HEK293 (cell line): ENCODE measurements at regions not wholly inside any gene's neighbourhood (a gene's known extent, or its start where the extent isn't known, plus 50 kb on each side); places are given as distances from the start of the nearest gene placed in this dataset.

Source experiments
- CTCF ChIA-PET: fragments of 350-600 bp; formaldehyde crosslinking; extraction: SDS; loops from one replicate; lab custom pipeline; 2021; ENCODE audit warnings: antibody characterized with exemption; lab: Yijun Ruan, JAX
- POLR2A ChIA-PET: fragments of 300-600 bp; formaldehyde crosslinking; extraction: SDS; loops from one replicate; lab custom pipeline; 2020; ENCODE audit warnings: antibody characterized with exemption, inconsistent platforms; lab: Yijun Ruan, JAX
- H3K27ac ChIP-seq: fragments of 200-500 bp; sonication (Bioruptor generic); 2 replicates; pipeline ENCODE4 v1.5.1; 2014; ENCODE audit warnings: low read depth, low read length, control low read depth, inconsistent platforms; ENCODE audit errors: extremely low read depth
- H3K36me3 ChIP-seq, 2 experiments: fragments of 200-500 bp in 1 of 2; sonication (Bioruptor generic) in 1 of 2; 1 replicate in 1 of 2; 2 replicates in 1 of 2; pipeline ENCODE4 v1.5.1; 2014 to 2017; ENCODE audit warnings: inconsistent platforms in 2 of 2, low read length in 2 of 2; ENCODE audit not compliant: control insufficient read depth in 2 of 2, insufficient read depth in 1 of 2
- H3K4me1 ChIP-seq: fragments of 200-500 bp; sonication (Bioruptor generic); 2 replicates; pipeline ENCODE4 v1.5.1; 2014; ENCODE audit warnings: mild to moderate bottlenecking, low read length, inconsistent platforms; ENCODE audit not compliant: control insufficient read depth, insufficient read depth
- H3K4me3 ChIP-seq: 2 replicates; pipeline ENCODE4 v1.5.1; 2011; ENCODE audit warnings: low read depth, mild to moderate bottlenecking, control low read depth, low read length, moderate library complexity
- H3K9me3 ChIP-seq: fragments of 200-500 bp; sonication (Bioruptor generic); 2 replicates; pipeline ENCODE4 v1.5.1; 2014; ENCODE audit warnings: low read depth, low read length, inconsistent platforms; ENCODE audit not compliant: control insufficient read depth, insufficient read depth
- BCL11B ChIP-seq: fragments of 450-650 bp; formaldehyde crosslinking; IDR thresholded peaks from 2 replicates; pipeline ENCODE4 v1.5.1; 2016; ENCODE audit warnings: low read depth, missing biosample characterization, missing genetic modification characterization
- IKZF3 ChIP-seq: fragments of 450-650 bp; IDR thresholded peaks from 2 replicates; pipeline ENCODE4 v1.5.0; 2018; ENCODE audit warnings: missing biosample characterization, mild to moderate bottlenecking, missing genetic modification characterization, moderate library complexity
- PRDM1 ChIP-seq: fragments of 450-650 bp; formaldehyde crosslinking; IDR thresholded peaks from 2 replicates; pipeline ENCODE4; 2016; ENCODE audit warnings: missing biosample characterization, missing genetic modification characterization
- SALL2 ChIP-seq: fragments of 450-650 bp; formaldehyde crosslinking; IDR thresholded peaks from 2 replicates; pipeline ENCODE4 v1.5.0; 2017; ENCODE audit warnings: missing biosample characterization, mild to moderate bottlenecking, missing genetic modification characterization, borderline replicate concordance
- SP3 ChIP-seq: fragments of 450-650 bp; formaldehyde crosslinking; IDR thresholded peaks from 2 replicates; pipeline ENCODE4 v1.5.1; 2016; ENCODE audit warnings: missing biosample characterization, missing genetic modification characterization
- TRIM28 ChIP-seq: IDR thresholded peaks from 2 replicates; pipeline ENCODE4 v1.6.1; 2011; ENCODE audit warnings: low read length, control low read depth, borderline replicate concordance
- ZFP3 ChIP-seq: fragments of 450-650 bp; formaldehyde crosslinking; IDR thresholded peaks from 2 replicates; pipeline ENCODE4 v1.5.1; 2016; ENCODE audit warnings: low read depth, missing biosample characterization, missing genetic modification characterization
- ZNF239 ChIP-seq: fragments of 450-650 bp; formaldehyde crosslinking; IDR thresholded peaks from 2 replicates; pipeline ENCODE4 v1.5.1; 2016; ENCODE audit warnings: missing biosample characterization, missing genetic modification characterization
- ZNF350 ChIP-seq: fragments of 450-650 bp; formaldehyde crosslinking; IDR thresholded peaks from 2 replicates; pipeline ENCODE4 v1.5.0; 2017; ENCODE audit warnings: missing biosample characterization, mild to moderate bottlenecking, missing genetic modification characterization
- ZNF404 ChIP-seq: fragments of 450-650 bp; formaldehyde crosslinking; IDR thresholded peaks from 2 replicates; pipeline ENCODE4 v1.5.1; 2017; ENCODE audit warnings: missing biosample characterization, missing genetic modification characterization
- ZNF549 ChIP-seq: fragments of 450-650 bp; IDR thresholded peaks from 2 replicates; pipeline ENCODE4 v1.5.1; 2018; ENCODE audit warnings: missing biosample characterization, missing genetic modification characterization, mild to moderate bottlenecking, inconsistent platforms, moderate library complexity
- ZNF555 ChIP-seq: fragments of 450-650 bp; formaldehyde crosslinking; conservative IDR thresholded peaks from 2 replicates; pipeline ENCODE4 v1.5.1; 2017; ENCODE audit warnings: missing biosample characterization, mild to moderate bottlenecking, missing genetic modification characterization, inconsistent platforms
- ZNF626 ChIP-seq: fragments of 450-650 bp; sonication (Bioruptor Pico); formaldehyde crosslinking; IDR thresholded peaks from 2 replicates; pipeline ENCODE4 v1.5.1; 2018; ENCODE audit warnings: missing biosample characterization, missing genetic modification characterization, inconsistent platforms
- ZNF654 ChIP-seq: fragments of 450-650 bp; formaldehyde crosslinking; IDR thresholded peaks from 2 replicates; pipeline ENCODE4 v1.5.1; 2016; ENCODE audit warnings: low read depth, missing biosample characterization, missing genetic modification characterization
- ZNF830 ChIP-seq: fragments of 450-650 bp; IDR thresholded peaks from 2 replicates; pipeline ENCODE4 v1.5.0; 2018; ENCODE audit warnings: missing biosample characterization, missing genetic modification characterization, low read depth, mild to moderate bottlenecking, moderate library complexity
- TF ChIP-seq, protein P1 (sequence below): fragments of 450-650 bp; formaldehyde crosslinking; IDR thresholded peaks from 2 replicates; pipeline ENCODE4 v1.5.1; 2017; ENCODE audit warnings: missing biosample characterization, missing genetic modification characterization
- TF ChIP-seq, protein P2 (sequence below): fragments of 450-650 bp; formaldehyde crosslinking; IDR thresholded peaks from 2 replicates; pipeline ENCODE4; 2016; ENCODE audit warnings: missing biosample characterization, missing genetic modification characterization
- TF ChIP-seq, protein P3 (sequence below): fragments of 450-650 bp; formaldehyde crosslinking; conservative IDR thresholded peaks from 2 replicates; pipeline ENCODE4 v1.5.1; 2016; ENCODE audit warnings: low read depth, missing biosample characterization, missing genetic modification characterization
- TF ChIP-seq, protein P4 (sequence below): fragments of 450-650 bp; formaldehyde crosslinking; IDR thresholded peaks from 2 replicates; pipeline ENCODE4 v1.5.1; 2016; ENCODE audit warnings: missing biosample characterization, missing genetic modification characterization
- TF ChIP-seq, protein P5 (sequence below): fragments of 450-650 bp; formaldehyde crosslinking; IDR thresholded peaks from 2 replicates; pipeline ENCODE4 v1.5.1; 2016; ENCODE audit warnings: missing biosample characterization, missing genetic modification characterization, borderline replicate concordance

DNA sequence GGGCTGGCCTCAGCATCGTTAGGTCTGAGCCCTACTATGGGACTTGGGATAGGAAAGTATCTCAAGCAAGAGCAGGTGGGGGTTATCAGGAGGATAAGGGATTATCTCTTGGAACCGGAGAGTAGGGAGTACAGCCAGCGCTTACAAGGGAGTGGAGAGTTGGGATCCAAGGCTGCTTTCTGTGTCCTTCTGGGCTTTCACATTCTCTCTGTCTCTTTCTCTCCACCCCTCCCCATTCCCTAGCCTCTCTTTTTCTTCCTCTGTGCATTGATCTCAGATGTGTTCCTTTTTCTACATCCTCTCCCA, 170.2 kb downstream of the BUD13 start (continued):
- TF ChIP-seq, protein P1, sequence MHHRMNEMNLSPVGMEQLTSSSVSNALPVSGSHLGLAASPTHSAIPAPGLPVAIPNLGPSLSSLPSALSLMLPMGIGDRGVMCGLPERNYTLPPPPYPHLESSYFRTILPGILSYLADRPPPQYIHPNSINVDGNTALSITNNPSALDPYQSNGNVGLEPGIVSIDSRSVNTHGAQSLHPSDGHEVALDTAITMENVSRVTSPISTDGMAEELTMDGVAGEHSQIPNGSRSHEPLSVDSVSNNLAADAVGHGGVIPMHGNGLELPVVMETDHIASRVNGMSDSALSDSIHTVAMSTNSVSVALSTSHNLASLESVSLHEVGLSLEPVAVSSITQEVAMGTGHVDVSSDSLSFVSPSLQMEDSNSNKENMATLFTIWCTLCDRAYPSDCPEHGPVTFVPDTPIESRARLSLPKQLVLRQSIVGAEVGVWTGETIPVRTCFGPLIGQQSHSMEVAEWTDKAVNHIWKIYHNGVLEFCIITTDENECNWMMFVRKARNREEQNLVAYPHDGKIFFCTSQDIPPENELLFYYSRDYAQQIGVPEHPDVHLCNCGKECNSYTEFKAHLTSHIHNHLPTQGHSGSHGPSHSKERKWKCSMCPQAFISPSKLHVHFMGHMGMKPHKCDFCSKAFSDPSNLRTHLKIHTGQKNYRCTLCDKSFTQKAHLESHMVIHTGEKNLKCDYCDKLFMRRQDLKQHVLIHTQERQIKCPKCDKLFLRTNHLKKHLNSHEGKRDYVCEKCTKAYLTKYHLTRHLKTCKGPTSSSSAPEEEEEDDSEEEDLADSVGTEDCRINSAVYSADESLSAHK (tag by site-specific recombination) = no peak
- TF ChIP-seq BCL11B (tag by site-specific recombination) = no peak
- no peak for TF ChIP-seq ZNF350 (tag by site-specific recombination)
- TF ChIP-seq ZNF549 (tag by site-specific recombination) = no peak
- TF ChIP-seq ZNF555 = no peak
- TF ChIP-seq, all 188 proteins: peak for 0

DNA sequence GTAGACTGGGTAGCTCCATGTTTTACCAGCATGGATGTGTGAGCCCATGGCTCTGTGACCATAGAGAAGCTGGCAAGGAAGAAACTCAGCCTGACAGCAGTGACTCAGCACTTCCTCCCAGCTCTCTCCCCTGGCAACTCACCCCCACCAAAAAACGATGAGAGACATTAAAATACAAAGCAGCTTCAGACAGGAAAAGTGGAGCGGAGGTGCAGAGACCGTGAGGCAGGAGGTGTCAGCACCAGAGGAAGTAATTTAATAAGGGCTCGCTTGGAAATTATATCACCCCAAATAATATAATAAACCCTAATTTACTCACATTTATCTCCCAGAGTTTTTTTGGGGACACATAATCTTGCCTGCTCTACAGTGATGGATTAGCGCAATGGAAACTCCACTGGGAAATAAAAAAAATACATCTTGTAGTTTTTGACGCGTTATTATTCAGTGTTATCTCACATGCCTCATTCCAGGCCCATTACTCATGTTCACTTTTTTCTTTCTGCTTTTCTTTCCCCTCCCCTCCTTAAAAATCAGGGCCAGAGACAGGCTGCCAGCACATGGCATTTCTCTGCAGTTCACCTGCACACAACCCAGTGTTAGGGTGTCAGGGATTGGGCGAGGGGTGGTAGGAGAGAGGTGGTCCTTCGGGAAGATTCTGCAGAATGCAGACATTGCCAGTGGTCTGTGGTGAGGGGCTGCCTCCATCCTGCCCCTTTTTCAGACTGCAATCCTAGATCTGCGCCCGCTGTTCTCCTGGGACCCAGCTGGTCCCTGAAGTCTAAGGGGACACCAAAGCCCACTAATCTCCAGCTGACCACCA, 170.8 kb downstream of the BUD13 start:
- H3K4me3 ChIP-seq = no peak overlapping the region
- no peak overlapping the region for H3K27ac ChIP-seq
- H3K36me3 ChIP-seq = no peaks in the 10 kb centered on the region
- TF ChIP-seq ZFP3 (no peak), IKZF3 (tag by site-specific recombination) (no peak), ZNF404 (tag by site-specific recombination) (no peak), ZNF239 (tag by site-specific recombination) (no peak), ZNF830 (tag by site-specific recombination) (no peak), ZNF549 (tag by site-specific recombination) (no peak), ZNF654 (no peak), SP3 (tag by site-specific recombination) (no peak), SALL2 (tag by site-specific recombination) (no peak)
- TF ChIP-seq, protein P2, sequence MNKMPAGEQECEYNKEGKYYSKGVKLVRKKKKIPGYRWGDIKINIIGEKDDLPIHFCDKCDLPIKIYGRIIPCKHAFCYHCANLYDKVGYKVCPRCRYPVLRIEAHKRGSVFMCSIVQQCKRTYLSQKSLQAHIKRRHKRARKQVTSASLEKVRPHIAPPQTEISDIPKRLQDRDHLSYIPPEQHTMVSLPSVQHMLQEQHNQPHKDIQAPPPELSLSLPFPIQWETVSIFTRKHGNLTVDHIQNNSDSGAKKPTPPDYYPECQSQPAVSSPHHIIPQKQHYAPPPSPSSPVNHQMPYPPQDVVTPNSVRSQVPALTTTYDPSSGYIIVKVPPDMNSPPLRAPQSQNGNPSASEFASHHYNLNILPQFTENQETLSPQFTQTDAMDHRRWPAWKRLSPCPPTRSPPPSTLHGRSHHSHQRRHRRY (tag by site-specific recombination) = no peak
- CTCF ChIA-PET = interaction anchor here (0.7 to 0.9 kb wide), 2 partner anchors 12 to 103 kb away, joined by 3 to 4 read pairs; no protein-coding TSS in a partner anchor
- H3K9me3 ChIP-seq = no peaks in the 10 kb centered on the region
- no peaks in the 10 kb centered on the region for H3K4me1 ChIP-seq
- POLR2A ChIA-PET = no interaction called here

DNA sequence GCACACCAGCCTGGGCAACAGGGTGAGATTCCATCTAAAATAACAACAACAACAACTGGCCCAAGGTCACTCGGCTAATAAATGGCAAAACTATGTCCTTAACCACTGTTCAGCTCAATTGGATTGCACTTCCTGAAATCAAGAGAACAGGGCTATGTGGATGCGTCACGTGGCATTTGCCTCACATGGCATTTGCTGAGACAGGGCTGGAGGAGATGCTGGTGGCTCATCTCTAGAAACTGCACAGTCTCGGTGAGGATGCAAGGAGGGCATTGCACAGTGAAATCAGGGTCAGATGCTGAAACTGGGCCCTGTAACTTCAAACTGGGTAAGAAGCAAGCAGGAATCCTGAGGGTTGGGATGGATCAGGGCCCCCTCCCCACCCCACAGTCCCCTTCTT, 171.9 kb downstream of the BUD13 start:
- POLR2A ChIA-PET = no interaction called here
- no peaks in the 10 kb centered on the region for H3K4me1 ChIP-seq
- H3K27ac ChIP-seq = no peak overlapping the region
- H3K36me3 ChIP-seq = no peaks in the 10 kb centered on the region
- no peaks in the 10 kb centered on the region for H3K9me3 ChIP-seq
- H3K4me3 ChIP-seq = no peak overlapping the region
- no peak for TF ChIP-seq ZNF626 (tag by site-specific recombination)
- CTCF ChIA-PET = interaction anchor here (0.9 kb wide), 1 partner anchor 11 kb away, joined by 3 read pairs; no protein-coding TSS in a partner anchor

DNA sequence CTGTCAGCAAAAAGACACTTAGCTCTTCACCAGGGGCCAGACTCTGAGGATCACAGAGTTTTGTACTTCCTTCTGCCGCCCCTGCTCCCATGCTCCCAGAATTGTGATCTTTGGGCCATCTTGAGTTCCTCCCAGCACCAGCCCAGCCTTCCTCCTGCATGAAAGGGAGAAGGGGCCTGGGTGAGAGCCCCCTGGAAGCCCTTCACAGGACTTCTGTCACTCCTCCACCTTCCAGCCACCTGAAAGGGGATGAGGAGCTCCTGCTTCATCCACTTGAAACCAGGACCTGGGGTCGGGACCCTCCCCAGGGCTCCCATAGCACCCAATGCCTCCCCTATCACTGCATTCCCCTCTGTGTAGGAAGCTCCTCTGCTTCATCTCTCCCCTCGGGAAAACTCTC, 174.2 kb downstream of the BUD13 start:
- ChIA-PET CTCF (interaction anchor here (1.5 kb wide), 1 partner anchor 93 kb away, joined by 10 read pairs; no protein-coding TSS in a partner anchor), POLR2A (no interaction called here)
- Histone ChIP-seq H3K9me3 (no peaks in the 10 kb centered on the region), H3K36me3 (no peaks in the 10 kb centered on the region), H3K4me3 (no peak overlapping the region), H3K4me1 (no peaks in the 10 kb centered on the region), H3K27ac (no peak overlapping the region)
- TF ChIP-seq, protein P3, sequence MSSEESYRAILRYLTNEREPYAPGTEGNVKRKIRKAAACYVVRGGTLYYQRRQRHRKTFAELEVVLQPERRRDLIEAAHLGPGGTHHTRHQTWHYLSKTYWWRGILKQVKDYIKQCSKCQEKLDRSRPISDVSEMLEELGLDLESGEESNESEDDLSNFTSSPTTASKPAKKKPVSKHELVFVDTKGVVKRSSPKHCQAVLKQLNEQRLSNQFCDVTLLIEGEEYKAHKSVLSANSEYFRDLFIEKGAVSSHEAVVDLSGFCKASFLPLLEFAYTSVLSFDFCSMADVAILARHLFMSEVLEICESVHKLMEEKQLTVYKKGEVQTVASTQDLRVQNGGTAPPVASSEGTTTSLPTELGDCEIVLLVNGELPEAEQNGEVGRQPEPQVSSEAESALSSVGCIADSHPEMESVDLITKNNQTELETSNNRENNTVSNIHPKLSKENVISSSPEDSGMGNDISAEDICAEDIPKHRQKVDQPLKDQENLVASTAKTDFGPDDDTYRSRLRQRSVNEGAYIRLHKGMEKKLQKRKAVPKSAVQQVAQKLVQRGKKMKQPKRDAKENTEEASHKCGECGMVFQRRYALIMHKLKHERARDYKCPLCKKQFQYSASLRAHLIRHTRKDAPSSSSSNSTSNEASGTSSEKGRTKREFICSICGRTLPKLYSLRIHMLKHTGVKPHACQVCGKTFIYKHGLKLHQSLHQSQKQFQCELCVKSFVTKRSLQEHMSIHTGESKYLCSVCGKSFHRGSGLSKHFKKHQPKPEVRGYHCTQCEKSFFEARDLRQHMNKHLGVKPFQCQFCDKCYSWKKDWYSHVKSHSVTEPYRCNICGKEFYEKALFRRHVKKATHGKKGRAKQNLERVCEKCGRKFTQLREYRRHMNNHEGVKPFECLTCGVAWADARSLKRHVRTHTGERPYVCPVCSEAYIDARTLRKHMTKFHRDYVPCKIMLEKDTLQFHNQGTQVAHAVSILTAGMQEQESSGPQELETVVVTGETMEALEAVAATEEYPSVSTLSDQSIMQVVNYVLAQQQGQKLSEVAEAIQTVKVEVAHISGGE (tag by site-specific recombination) = no peak
- TF ChIP-seq PRDM1 (tag by site-specific recombination) (no peak), TRIM28 (no peak)
- TF ChIP-seq, protein P4, sequence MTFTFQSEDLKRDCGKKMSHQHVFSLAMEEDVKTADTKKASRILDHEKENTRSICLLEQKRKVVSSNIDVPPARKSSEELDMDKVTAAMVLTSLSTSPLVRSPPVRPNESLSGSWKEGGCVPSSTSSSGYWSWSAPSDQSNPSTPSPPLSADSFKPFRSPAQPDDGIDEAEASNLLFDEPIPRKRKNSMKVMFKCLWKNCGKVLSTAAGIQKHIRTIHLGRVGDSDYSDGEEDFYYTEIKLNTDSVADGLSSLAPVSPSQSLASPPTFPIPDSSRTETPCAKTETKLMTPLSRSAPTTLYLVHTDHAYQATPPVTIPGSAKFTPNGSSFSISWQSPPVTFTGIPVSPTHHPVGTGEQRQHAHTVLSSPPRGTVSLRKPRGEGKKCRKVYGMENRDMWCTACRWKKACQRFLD (tag by site-specific recombination) = no peak
- TF ChIP-seq, protein P5, sequence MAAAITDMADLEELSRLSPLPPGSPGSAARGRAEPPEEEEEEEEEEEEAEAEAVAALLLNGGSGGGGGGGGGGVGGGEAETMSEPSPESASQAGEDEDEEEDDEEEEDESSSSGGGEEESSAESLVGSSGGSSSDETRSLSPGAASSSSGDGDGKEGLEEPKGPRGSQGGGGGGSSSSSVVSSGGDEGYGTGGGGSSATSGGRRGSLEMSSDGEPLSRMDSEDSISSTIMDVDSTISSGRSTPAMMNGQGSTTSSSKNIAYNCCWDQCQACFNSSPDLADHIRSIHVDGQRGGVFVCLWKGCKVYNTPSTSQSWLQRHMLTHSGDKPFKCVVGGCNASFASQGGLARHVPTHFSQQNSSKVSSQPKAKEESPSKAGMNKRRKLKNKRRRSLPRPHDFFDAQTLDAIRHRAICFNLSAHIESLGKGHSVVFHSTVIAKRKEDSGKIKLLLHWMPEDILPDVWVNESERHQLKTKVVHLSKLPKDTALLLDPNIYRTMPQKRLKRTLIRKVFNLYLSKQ (tag by site-specific recombination) = no peak
